K562 (cell line): ENCODE measurements at regions not wholly inside any gene's neighbourhood (a gene's known extent, or its start where the extent isn't known, plus 50 kb on each side); places are given as distances from the start of the nearest gene placed in this dataset.

Source experiments
- ATAC-seq: fragments of 200-7000 bp; cut with Tn5 transposase; 3 replicates; pipeline ENCODE4 v1.9.1; 2020; ENCODE audit warnings: moderate library complexity
- BruUV-seq: library from RNA; stranded (reverse); fragments of 400-500 nt; replicated peaks from 2 replicates; lab custom pipeline; 2021; lab: Mats Ljungman, UMichigan
- CTCF ChIA-PET: fragments of 300-600 bp; formaldehyde crosslinking; extraction: SDS; loops from one replicate; lab custom pipeline; 2021; ENCODE audit warnings: low intra/inter-chr PET ratio; lab: Yijun Ruan, JAX
- POLR2A ChIA-PET: fragments of 300-600, 350-650 bp; sonication (Branson Sonifier 250); formaldehyde crosslinking; extraction: SDS; loops from one replicate; lab custom pipeline; 2021; ENCODE audit warnings: antibody characterized with exemption, inconsistent platforms; lab: Yijun Ruan, JAX
- DNase-seq, 4 experiments: peaks; one replicate each; pipeline versions ENCODE4 v3.0.0 to v3.0.0-alpha.2; 2011 to 2018; ENCODE audit warnings: low spot score in 3 of 4, mixed read lengths in 3 of 4; ENCODE audit errors: extremely low read depth in 1 of 4
- FAIRE-seq: peaks from 2 replicates; lab custom pipeline; 2011; peaks lifted over from hg19 to GRCh38; lab: Jason Lieb, UNC
- H2AFZ ChIP-seq: 2 replicates; pipeline ENCODE4 v1.6.0; 2011; ENCODE audit warnings: low read depth, low read length, control low read depth, inconsistent platforms
- H3K27ac ChIP-seq: fragments of 200-600 bp; 3 replicates; pipeline ENCODE4 v1.8.0; 2011; ENCODE audit warnings: low read depth, mild to moderate bottlenecking, control low read depth, inconsistent platforms, low read length, moderate library complexity, mixed read lengths; ENCODE audit errors: extremely low read depth
- H3K27me3 ChIP-seq, 2 experiments: fragments of 300-600 bp in 1 of 2; 2 replicates in 1 of 2; 3 replicates in 1 of 2; pipeline versions ENCODE4 v1.6.0 to v1.8.0; 2011; ENCODE audit warnings: inconsistent platforms in 2 of 2, low read length in 2 of 2, mild to moderate bottlenecking in 1 of 2, mixed read lengths in 1 of 2, moderate library complexity in 1 of 2; ENCODE audit not compliant: control insufficient read depth in 2 of 2, insufficient read depth in 2 of 2
- H3K36me3 ChIP-seq: fragments of 300-600 bp; 3 replicates; pipeline ENCODE4 v1.8.0; 2011; ENCODE audit warnings: mild to moderate bottlenecking, low read length, inconsistent platforms; ENCODE audit not compliant: control insufficient read depth, insufficient read depth
- H3K4me1 ChIP-seq, 2 experiments: fragments of 200-600 bp in 1 of 2; replicated peaks in 1 of 2; 2 replicates in 1 of 2; 3 replicates in 1 of 2; pipeline versions ENCODE4 v1.5.1 to v1.8.0; 2011; ENCODE audit warnings: inconsistent platforms in 2 of 2, low read length in 2 of 2, mild to moderate bottlenecking in 1 of 2, mixed read lengths in 1 of 2, moderate library complexity in 1 of 2; ENCODE audit not compliant: control insufficient read depth in 2 of 2, insufficient read depth in 2 of 2
- H3K4me2 ChIP-seq: 2 replicates; pipeline ENCODE4 v1.6.1; 2011; ENCODE audit warnings: low read length, control low read depth, inconsistent platforms, mixed read lengths; ENCODE audit not compliant: insufficient read depth
- H3K4me3 ChIP-seq: fragments of 200-600 bp; sonication (generic), shearing (Covaris generic); 2 replicates; pipeline ENCODE4 v1.5.1; 2016; ENCODE audit warnings: control low read depth, inconsistent platforms
- H3K79me2 ChIP-seq: fragments of 200-600 bp; 3 replicates; pipeline ENCODE4 v1.8.0; 2011; ENCODE audit warnings: low read length, inconsistent platforms; ENCODE audit not compliant: control insufficient read depth, insufficient read depth
- H3K9ac ChIP-seq, 2 experiments: 2 replicates each; pipeline versions ENCODE4 v1.6.0 to v1.6.1; 2011; ENCODE audit warnings: low read depth in 2 of 2, low read length in 2 of 2, control low read depth in 1 of 2, inconsistent platforms in 1 of 2, mild to moderate bottlenecking in 1 of 2, mixed read lengths in 1 of 2; ENCODE audit not compliant: insufficient read depth in 1 of 2
- H3K9me1 ChIP-seq: one replicate; pipeline ENCODE4 v1.6.0; 2011; ENCODE audit warnings: inconsistent platforms, mild to moderate bottlenecking, low read length, moderate library complexity; ENCODE audit not compliant: control insufficient read depth, insufficient read depth
- H3K9me3 ChIP-seq: replicated peaks from 2 replicates; pipeline ENCODE4 v1.5.1; 2011; ENCODE audit warnings: low read depth, low read length, inconsistent platforms; ENCODE audit not compliant: control insufficient read depth, insufficient read depth
- H4K20me1 ChIP-seq: replicated peaks from 2 replicates; pipeline ENCODE4 v1.6.1; 2011; ENCODE audit warnings: low read length, inconsistent platforms, mixed read lengths; ENCODE audit not compliant: control insufficient read depth, insufficient read depth
- CHD4 ChIP-seq: fragments of 200-600 bp; sonication (generic); IDR thresholded peaks from 3 replicates; pipeline ENCODE4 v1.6.1; 2012; ENCODE audit warnings: low read depth, mild to moderate bottlenecking, mixed read lengths, low read length, inconsistent platforms; ENCODE audit not compliant: insufficient read depth, insufficient replicate concordance, poor library complexity, severe bottlenecking
- LCOR ChIP-seq: sonication (generic); formaldehyde crosslinking; IDR thresholded peaks from 2 replicates; pipeline ENCODE4 v1.8.0; 2022; ENCODE audit warnings: mild to moderate bottlenecking, missing genetic modification reagents
- PHF8 ChIP-seq: fragments of 200-600 bp; sonication (generic); IDR thresholded peaks from 2 replicates; pipeline ENCODE4 v1.6.1; 2012; ENCODE audit warnings: mixed run types, mild to moderate bottlenecking, inconsistent platforms, low read length, moderate library complexity, borderline replicate concordance
- RBM34 ChIP-seq: fragments of 200-400 bp; formaldehyde crosslinking; IDR thresholded peaks from 2 replicates; pipeline ENCODE4 v1.6.1; 2018; ENCODE audit warnings: low read length, borderline replicate concordance; ENCODE audit not compliant: insufficient read depth
- SIN3A ChIP-seq, 2 experiments: fragments of 150-350 bp in 1 of 2; IDR thresholded peaks; 2 replicates each; pipeline ENCODE4 v1.6.1; 2011 to 2016; ENCODE audit warnings: borderline replicate concordance in 2 of 2, low read depth in 2 of 2, low read length in 2 of 2, mild to moderate bottlenecking in 2 of 2, moderate library complexity in 2 of 2; ENCODE audit not compliant: control insufficient read depth in 1 of 2
- SIN3B ChIP-seq: fragments of 450-650 bp; IDR thresholded peaks from 2 replicates; pipeline ENCODE4 v1.6.1; 2017; ENCODE audit warnings: low read depth, mild to moderate bottlenecking, moderate library complexity
- SRF ChIP-seq, 2 experiments: fragments of 250-450, 450-650 bp in 1 of 2; sonication (Bioruptor Pico) in 1 of 2; sonication (generic) in 1 of 2; formaldehyde crosslinking; IDR thresholded peaks; 2 replicates each; pipeline versions ENCODE4 v1.5.0 to v1.5.1; 2020 to 2022; ENCODE audit warnings: mild to moderate bottlenecking in 1 of 2, missing genetic modification reagents in 1 of 2
- WGBS: fragments of 100-300 bp; shearing (Covaris generic); methylation state at CpG from one replicate; pipeline ENCODE4 v1.1.6; 2016; ENCODE audit warnings: low coverage, mixed read lengths; ENCODE audit not compliant: insufficient coverage; ENCODE audit errors: missing lambda C conversion rate; 5-methylcytosine and 5-hydroxymethylcytosine counted together
- in situ Hi-C: fragments of 300-500 bp; cut with MboI; formaldehyde crosslinking; loops from 4 replicates; pipeline ENCODE4 v1.15.0; 2018; ENCODE audit warnings: inconsistent platforms, mixed read lengths
- intact Hi-C: fragments of 100-400 bp; cut with micrococcal nuclease; formaldehyde crosslinking; loops from 2 replicates; pipeline ENCODE4 v1.14.2; 2022
- TF ChIP-seq, protein P1 (sequence below): fragments of 450-650 bp; IDR thresholded peaks from 2 replicates; pipeline ENCODE4 v1.6.1; 2016; ENCODE audit warnings: missing biosample characterization, missing genetic modification characterization
- TF ChIP-seq, protein P2 (sequence below): fragments of 150-350 bp; IDR thresholded peaks from 2 replicates; pipeline ENCODE4 v1.6.1; 2014; ENCODE audit warnings: low read depth, mild to moderate bottlenecking, low read length, borderline replicate concordance
- TF ChIP-seq, protein P3 (sequence below): IDR thresholded peaks from 2 replicates; pipeline ENCODE4 v1.6.1; 2011; ENCODE audit warnings: borderline replicate concordance, low read depth, mild to moderate bottlenecking, moderate library complexity, low read length; ENCODE audit not compliant: insufficient read depth, poor library complexity, severe bottlenecking
- TF ChIP-seq, protein P4 (sequence below): fragments of 450-650 bp; IDR thresholded peaks from 2 replicates; pipeline ENCODE4 v1.6.1; 2017; ENCODE audit warnings: mild to moderate bottlenecking, moderate library complexity
- TF ChIP-seq, protein P5 (sequence below): sonication (generic); formaldehyde crosslinking; IDR thresholded peaks from 2 replicates; pipeline ENCODE4 v1.8.0; 2022; ENCODE audit warnings: mild to moderate bottlenecking, missing genetic modification reagents

DNA sequence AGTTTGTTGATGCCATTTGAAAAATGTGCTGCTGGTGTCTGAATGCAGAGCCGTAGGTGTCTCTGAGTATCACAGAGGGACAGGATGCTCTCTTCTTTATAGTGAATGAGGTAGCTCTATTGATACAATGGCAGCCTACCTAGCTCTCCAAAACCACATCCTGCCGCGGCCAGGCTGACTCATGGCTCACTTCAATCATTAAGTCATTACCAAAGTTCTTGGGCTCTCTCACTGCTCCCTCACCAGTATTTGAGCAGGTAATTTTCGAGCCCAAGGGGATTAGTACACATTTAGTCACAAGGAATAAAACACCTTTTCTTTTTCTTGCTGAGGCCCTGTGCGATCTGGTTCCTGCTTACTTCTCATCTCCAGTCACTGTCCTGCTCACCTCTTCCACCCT is 509.0 kb upstream of the LARGE1 start:
- Histone ChIP-seq H4K20me1 (no peaks in the 10 kb centered on the region), H3K27ac (no peak overlapping the region), H3K9ac (no peak overlapping the region), H3K36me3 (no peaks in the 10 kb centered on the region), H3K4me1 (no peaks in the 10 kb centered on the region), H3K4me3 (no peak overlapping the region), H3K27me3 (no peaks in the 10 kb centered on the region), H3K4me2 (no peak overlapping the region), H3K79me2 (no peaks in the 10 kb centered on the region), H3K9me1 (no peaks in the 10 kb centered on the region), H2AFZ (no peak overlapping the region), H3K9me3 (no peaks in the 10 kb centered on the region)
- ChIA-PET CTCF (no interaction called here), POLR2A (no interaction called here)
- intact Hi-C loops (no loop called here), in situ Hi-C loops (no loop called here)
- FAIRE-seq (no peak), ATAC-seq (no peak), DNase-seq (no peak)
- BruUV-seq = no TSS peak
- WGBS = 3% methylated on average over 4 of the region's 5 CpGs
- TF ChIP-seq CHD4 (no peak), PHF8 (no peak), LCOR (CRISPR knock-in tag) (no peak), RBM34 (no peak), SIN3B (no peak), SRF (CRISPR knock-in tag; IDR thresholded peaks at IDR 0.05) (no peak), SIN3A (IDR thresholded peaks at IDR 0.05; ENCODE audit: borderline replicate concordance in 2 of 2, control insufficient read depth in 1 of 2, low read depth in 2 of 2, low read length in 2 of 2) (no peak)
- TF ChIP-seq, protein P1, sequence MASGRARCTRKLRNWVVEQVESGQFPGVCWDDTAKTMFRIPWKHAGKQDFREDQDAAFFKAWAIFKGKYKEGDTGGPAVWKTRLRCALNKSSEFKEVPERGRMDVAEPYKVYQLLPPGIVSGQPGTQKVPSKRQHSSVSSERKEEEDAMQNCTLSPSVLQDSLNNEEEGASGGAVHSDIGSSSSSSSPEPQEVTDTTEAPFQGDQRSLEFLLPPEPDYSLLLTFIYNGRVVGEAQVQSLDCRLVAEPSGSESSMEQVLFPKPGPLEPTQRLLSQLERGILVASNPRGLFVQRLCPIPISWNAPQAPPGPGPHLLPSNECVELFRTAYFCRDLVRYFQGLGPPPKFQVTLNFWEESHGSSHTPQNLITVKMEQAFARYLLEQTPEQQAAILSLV (tag) = no peak
- TF ChIP-seq, protein P2, sequence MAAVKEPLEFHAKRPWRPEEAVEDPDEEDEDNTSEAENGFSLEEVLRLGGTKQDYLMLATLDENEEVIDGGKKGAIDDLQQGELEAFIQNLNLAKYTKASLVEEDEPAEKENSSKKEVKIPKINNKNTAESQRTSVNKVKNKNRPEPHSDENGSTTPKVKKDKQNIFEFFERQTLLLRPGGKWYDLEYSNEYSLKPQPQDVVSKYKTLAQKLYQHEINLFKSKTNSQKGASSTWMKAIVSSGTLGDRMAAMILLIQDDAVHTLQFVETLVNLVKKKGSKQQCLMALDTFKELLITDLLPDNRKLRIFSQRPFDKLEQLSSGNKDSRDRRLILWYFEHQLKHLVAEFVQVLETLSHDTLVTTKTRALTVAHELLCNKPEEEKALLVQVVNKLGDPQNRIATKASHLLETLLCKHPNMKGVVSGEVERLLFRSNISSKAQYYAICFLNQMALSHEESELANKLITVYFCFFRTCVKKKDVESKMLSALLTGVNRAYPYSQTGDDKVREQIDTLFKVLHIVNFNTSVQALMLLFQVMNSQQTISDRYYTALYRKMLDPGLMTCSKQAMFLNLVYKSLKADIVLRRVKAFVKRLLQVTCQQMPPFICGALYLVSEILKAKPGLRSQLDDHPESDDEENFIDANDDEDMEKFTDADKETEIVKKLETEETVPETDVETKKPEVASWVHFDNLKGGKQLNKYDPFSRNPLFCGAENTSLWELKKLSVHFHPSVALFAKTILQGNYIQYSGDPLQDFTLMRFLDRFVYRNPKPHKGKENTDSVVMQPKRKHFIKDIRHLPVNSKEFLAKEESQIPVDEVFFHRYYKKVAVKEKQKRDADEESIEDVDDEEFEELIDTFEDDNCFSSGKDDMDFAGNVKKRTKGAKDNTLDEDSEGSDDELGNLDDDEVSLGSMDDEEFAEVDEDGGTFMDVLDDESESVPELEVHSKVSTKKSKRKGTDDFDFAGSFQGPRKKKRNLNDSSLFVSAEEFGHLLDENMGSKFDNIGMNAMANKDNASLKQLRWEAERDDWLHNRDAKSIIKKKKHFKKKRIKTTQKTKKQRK = no peak
- TF ChIP-seq, protein P3, sequence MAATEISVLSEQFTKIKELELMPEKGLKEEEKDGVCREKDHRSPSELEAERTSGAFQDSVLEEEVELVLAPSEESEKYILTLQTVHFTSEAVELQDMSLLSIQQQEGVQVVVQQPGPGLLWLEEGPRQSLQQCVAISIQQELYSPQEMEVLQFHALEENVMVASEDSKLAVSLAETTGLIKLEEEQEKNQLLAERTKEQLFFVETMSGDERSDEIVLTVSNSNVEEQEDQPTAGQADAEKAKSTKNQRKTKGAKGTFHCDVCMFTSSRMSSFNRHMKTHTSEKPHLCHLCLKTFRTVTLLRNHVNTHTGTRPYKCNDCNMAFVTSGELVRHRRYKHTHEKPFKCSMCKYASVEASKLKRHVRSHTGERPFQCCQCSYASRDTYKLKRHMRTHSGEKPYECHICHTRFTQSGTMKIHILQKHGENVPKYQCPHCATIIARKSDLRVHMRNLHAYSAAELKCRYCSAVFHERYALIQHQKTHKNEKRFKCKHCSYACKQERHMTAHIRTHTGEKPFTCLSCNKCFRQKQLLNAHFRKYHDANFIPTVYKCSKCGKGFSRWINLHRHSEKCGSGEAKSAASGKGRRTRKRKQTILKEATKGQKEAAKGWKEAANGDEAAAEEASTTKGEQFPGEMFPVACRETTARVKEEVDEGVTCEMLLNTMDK = no peak
- TF ChIP-seq, protein P4, sequence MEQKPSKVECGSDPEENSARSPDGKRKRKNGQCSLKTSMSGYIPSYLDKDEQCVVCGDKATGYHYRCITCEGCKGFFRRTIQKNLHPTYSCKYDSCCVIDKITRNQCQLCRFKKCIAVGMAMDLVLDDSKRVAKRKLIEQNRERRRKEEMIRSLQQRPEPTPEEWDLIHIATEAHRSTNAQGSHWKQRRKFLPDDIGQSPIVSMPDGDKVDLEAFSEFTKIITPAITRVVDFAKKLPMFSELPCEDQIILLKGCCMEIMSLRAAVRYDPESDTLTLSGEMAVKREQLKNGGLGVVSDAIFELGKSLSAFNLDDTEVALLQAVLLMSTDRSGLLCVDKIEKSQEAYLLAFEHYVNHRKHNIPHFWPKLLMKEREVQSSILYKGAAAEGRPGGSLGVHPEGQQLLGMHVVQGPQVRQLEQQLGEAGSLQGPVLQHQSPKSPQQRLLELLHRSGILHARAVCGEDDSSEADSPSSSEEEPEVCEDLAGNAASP = no peak
- TF ChIP-seq, protein P5, sequence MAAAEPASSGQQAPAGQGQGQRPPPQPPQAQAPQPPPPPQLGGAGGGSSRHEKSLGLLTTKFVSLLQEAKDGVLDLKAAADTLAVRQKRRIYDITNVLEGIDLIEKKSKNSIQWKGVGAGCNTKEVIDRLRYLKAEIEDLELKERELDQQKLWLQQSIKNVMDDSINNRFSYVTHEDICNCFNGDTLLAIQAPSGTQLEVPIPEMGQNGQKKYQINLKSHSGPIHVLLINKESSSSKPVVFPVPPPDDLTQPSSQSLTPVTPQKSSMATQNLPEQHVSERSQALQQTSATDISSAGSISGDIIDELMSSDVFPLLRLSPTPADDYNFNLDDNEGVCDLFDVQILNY (CRISPR knock-in tag) = no peak
